NCI-H1436 (cell line): ENCODE measurements at regions not wholly inside any gene's neighbourhood (a gene's known extent, or its start where the extent isn't known, plus 50 kb on each side); places are given as distances from the start of the nearest gene placed in this dataset.

ENCODE experiments used
- DNase-seq: peaks from one replicate; lab custom pipeline; 2025; lab: John Stamatoyannopoulos, UW

DNA sequence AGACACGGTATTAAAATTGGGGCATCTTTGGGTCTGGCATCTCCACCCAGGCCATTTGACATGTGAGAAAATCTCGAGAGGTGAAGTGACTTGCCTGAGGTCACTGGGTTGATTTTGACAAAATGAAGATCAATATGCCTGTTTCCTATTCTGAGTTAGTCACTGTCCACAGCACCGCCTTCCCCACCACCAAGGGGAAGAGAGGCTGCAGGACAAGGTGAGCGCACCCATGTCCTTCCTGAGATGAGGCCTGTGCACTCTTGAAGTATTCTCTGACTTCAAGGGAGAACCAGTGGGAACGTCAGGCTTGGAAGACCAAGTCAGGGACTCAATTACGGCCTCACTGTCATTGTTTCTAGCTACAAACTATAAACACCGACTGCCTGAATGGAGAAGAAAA, 49.9 kb upstream of the WSB1 start:
- DNase-seq = no peak
